ENCODE measurements at regions not wholly inside any gene's neighbourhood (a gene's known extent, or its start where the extent isn't known, plus 50 kb on each side); places are given as distances from the start of the nearest gene placed in this dataset.

- DNase-seq (ENCODE audit: low spot score), result no peak
These were observed 426.5 kb downstream of the SLC4A3 start for GRCh38 chr2:220053919-220054318.

GRCh38 chr2:220057391-220057790 is 430.0 kb downstream of the SLC4A3 start:
- DNase-seq (ENCODE audit: low spot score), result no peak

GRCh38 chr2:220057916-220058315 is 430.5 kb downstream of the SLC4A3 start:
- DNase-seq (ENCODE audit: low spot score), result no peak

- DNase-seq (ENCODE audit: low spot score), result no peak
These were observed 436.9 kb downstream of the SLC4A3 start for GRCh38 chr2:220064111-220065030.

GRCh38 chr2:220065581-220065980 is 438.2 kb downstream of the SLC4A3 start:
- no peak for DNase-seq (ENCODE audit: low spot score)

GRCh38 chr2:220068846-220069245 is 441.4 kb downstream of the SLC4A3 start:
- DNase-seq (ENCODE audit: low spot score), result no peak

GRCh38 chr2:220070349-220070748 is 442.9 kb downstream of the SLC4A3 start:
- no peak for DNase-seq (ENCODE audit: low spot score)

- no peak for DNase-seq (ENCODE audit: low spot score)
These were observed 444.3 kb downstream of the SLC4A3 start for GRCh38 chr2:220071696-220072095.

- DNase-seq (ENCODE audit: low spot score), result no peak
These were observed 445.3 kb downstream of the SLC4A3 start for GRCh38 chr2:220072669-220073220.

GRCh38 chr2:220075835-220076234 is 448.4 kb downstream of the SLC4A3 start:
- DNase-seq (ENCODE audit: low spot score), result no peak

- no peak for DNase-seq (ENCODE audit: low spot score)
These were observed 449.3 kb downstream of the SLC4A3 start for GRCh38 chr2:220076734-220077133.

- DNase-seq (ENCODE audit: low spot score), result no peak
These were observed 450.1 kb downstream of the SLC4A3 start for GRCh38 chr2:220077488-220077887.

GRCh38 chr2:220078439-220078838 is 451.0 kb downstream of the SLC4A3 start:
- DNase-seq (ENCODE audit: low spot score), result no peak

GRCh38 chr2:220079595-220079994 is 452.2 kb downstream of the SLC4A3 start:
- DNase-seq (ENCODE audit: low spot score), result no peak

GRCh38 chr2:220081171-220081570 is 453.7 kb downstream of the SLC4A3 start:
- no peak for DNase-seq (ENCODE audit: low spot score)

GRCh38 chr2:220090050-220090449 is 462.6 kb downstream of the SLC4A3 start:
- DNase-seq (ENCODE audit: low spot score), result no peak

- no peak for DNase-seq (ENCODE audit: low spot score)
These were observed 469.0 kb downstream of the SLC4A3 start for GRCh38 chr2:220096406-220096805.

- no peak for DNase-seq (ENCODE audit: low spot score)
These were observed 474.6 kb downstream of the SLC4A3 start for GRCh38 chr2:220101980-220102379.

GRCh38 chr2:220103596-220103995 is 476.2 kb downstream of the SLC4A3 start:
- DNase-seq (ENCODE audit: low spot score), result no peak

- DNase-seq (ENCODE audit: low spot score), result no peak
These were observed 477.5 kb downstream of the SLC4A3 start for GRCh38 chr2:220104871-220105351.

- DNase-seq (ENCODE audit: low spot score), result no peak
These were observed 478.6 kb downstream of the SLC4A3 start for GRCh38 chr2:220106065-220106464.

GRCh38 chr2:220107380-220107791 is 480.0 kb downstream of the SLC4A3 start:
- DNase-seq (ENCODE audit: low spot score), result no peak

GRCh38 chr2:220114443-220114842 is 487.0 kb downstream of the SLC4A3 start:
- DNase-seq (ENCODE audit: low spot score), result no peak
